K562 (cell line): ENCODE measurements at regions not wholly inside any gene's neighbourhood (a gene's known extent, or its start where the extent isn't known, plus 50 kb on each side); places are given as distances from the start of the nearest gene placed in this dataset.

ENCODE experiments used
- ATAC-seq: fragments of 200-7000 bp; cut with Tn5 transposase; 3 replicates; pipeline ENCODE4 v1.9.1; 2020; ENCODE audit warnings: moderate library complexity
- BruUV-seq: library from RNA; stranded (reverse); fragments of 400-500 nt; replicated peaks from 2 replicates; lab custom pipeline; 2021; lab: Mats Ljungman, UMichigan
- CTCF ChIA-PET: fragments of 300-600 bp; formaldehyde crosslinking; extraction: SDS; loops from one replicate; lab custom pipeline; 2021; ENCODE audit warnings: low intra/inter-chr PET ratio; lab: Yijun Ruan, JAX
- POLR2A ChIA-PET: fragments of 300-600, 350-650 bp; sonication (Branson Sonifier 250); formaldehyde crosslinking; extraction: SDS; loops from one replicate; lab custom pipeline; 2021; ENCODE audit warnings: antibody characterized with exemption, inconsistent platforms; lab: Yijun Ruan, JAX
- DNase-seq, 4 experiments: peaks; one replicate each; pipeline versions ENCODE4 v3.0.0 to v3.0.0-alpha.2; 2011 to 2018; ENCODE audit warnings: low spot score in 3 of 4, mixed read lengths in 3 of 4; ENCODE audit errors: extremely low read depth in 1 of 4
- FAIRE-seq: peaks from 2 replicates; lab custom pipeline; 2011; peaks lifted over from hg19 to GRCh38; lab: Jason Lieb, UNC
- H2AFZ ChIP-seq: 2 replicates; pipeline ENCODE4 v1.6.0; 2011; ENCODE audit warnings: low read depth, low read length, control low read depth, inconsistent platforms
- H3K27ac ChIP-seq: fragments of 200-600 bp; 3 replicates; pipeline ENCODE4 v1.8.0; 2011; ENCODE audit warnings: low read depth, mild to moderate bottlenecking, control low read depth, inconsistent platforms, low read length, moderate library complexity, mixed read lengths; ENCODE audit errors: extremely low read depth
- H3K27me3 ChIP-seq, 2 experiments: fragments of 300-600 bp in 1 of 2; 2 replicates in 1 of 2; 3 replicates in 1 of 2; pipeline versions ENCODE4 v1.6.0 to v1.8.0; 2011; ENCODE audit warnings: inconsistent platforms in 2 of 2, low read length in 2 of 2, mild to moderate bottlenecking in 1 of 2, mixed read lengths in 1 of 2, moderate library complexity in 1 of 2; ENCODE audit not compliant: control insufficient read depth in 2 of 2, insufficient read depth in 2 of 2
- H3K36me3 ChIP-seq: fragments of 300-600 bp; 3 replicates; pipeline ENCODE4 v1.8.0; 2011; ENCODE audit warnings: mild to moderate bottlenecking, low read length, inconsistent platforms; ENCODE audit not compliant: control insufficient read depth, insufficient read depth
- H3K4me1 ChIP-seq, 2 experiments: fragments of 200-600 bp in 1 of 2; replicated peaks in 1 of 2; 2 replicates in 1 of 2; 3 replicates in 1 of 2; pipeline versions ENCODE4 v1.5.1 to v1.8.0; 2011; ENCODE audit warnings: inconsistent platforms in 2 of 2, low read length in 2 of 2, mild to moderate bottlenecking in 1 of 2, mixed read lengths in 1 of 2, moderate library complexity in 1 of 2; ENCODE audit not compliant: control insufficient read depth in 2 of 2, insufficient read depth in 2 of 2
- H3K4me2 ChIP-seq: 2 replicates; pipeline ENCODE4 v1.6.1; 2011; ENCODE audit warnings: low read length, control low read depth, inconsistent platforms, mixed read lengths; ENCODE audit not compliant: insufficient read depth
- H3K4me3 ChIP-seq: fragments of 200-600 bp; sonication (generic), shearing (Covaris generic); 2 replicates; pipeline ENCODE4 v1.5.1; 2016; ENCODE audit warnings: control low read depth, inconsistent platforms
- H3K79me2 ChIP-seq: fragments of 200-600 bp; 3 replicates; pipeline ENCODE4 v1.8.0; 2011; ENCODE audit warnings: low read length, inconsistent platforms; ENCODE audit not compliant: control insufficient read depth, insufficient read depth
- H3K9ac ChIP-seq, 2 experiments: 2 replicates each; pipeline versions ENCODE4 v1.6.0 to v1.6.1; 2011; ENCODE audit warnings: low read depth in 2 of 2, low read length in 2 of 2, control low read depth in 1 of 2, inconsistent platforms in 1 of 2, mild to moderate bottlenecking in 1 of 2, mixed read lengths in 1 of 2; ENCODE audit not compliant: insufficient read depth in 1 of 2
- H3K9me1 ChIP-seq: one replicate; pipeline ENCODE4 v1.6.0; 2011; ENCODE audit warnings: inconsistent platforms, mild to moderate bottlenecking, low read length, moderate library complexity; ENCODE audit not compliant: control insufficient read depth, insufficient read depth
- H3K9me3 ChIP-seq: replicated peaks from 2 replicates; pipeline ENCODE4 v1.5.1; 2011; ENCODE audit warnings: low read depth, low read length, inconsistent platforms; ENCODE audit not compliant: control insufficient read depth, insufficient read depth
- H4K20me1 ChIP-seq: replicated peaks from 2 replicates; pipeline ENCODE4 v1.6.1; 2011; ENCODE audit warnings: low read length, inconsistent platforms, mixed read lengths; ENCODE audit not compliant: control insufficient read depth, insufficient read depth
- GTF2E2 ChIP-seq: fragments of 200-800 bp; sonication (Bioruptor generic); IDR thresholded peaks from 2 replicates; pipeline ENCODE4 v1.6.1; 2016; ENCODE audit warnings: missing genetic modification characterization, missing compliant biosample characterization
- MYC ChIP-seq, 2 experiments: fragments of 250-450 bp in 1 of 2; sonication (Bioruptor Pico) in 1 of 2; IDR thresholded peaks; 2 replicates each; pipeline versions ENCODE4 v1.5.1 to v1.6.1; 2012 to 2021; ENCODE audit warnings: low read depth in 2 of 2, borderline replicate concordance in 1 of 2, improper control_type of control experiment in 1 of 2, low read length in 1 of 2, mild to moderate bottlenecking in 1 of 2, moderate library complexity in 1 of 2
- SETDB1 ChIP-seq: IDR thresholded peaks from one replicate; pipeline ENCODE4 v1.6.1; 2012; ENCODE audit warnings: low read length, control low read depth, inconsistent platforms
- SIN3A ChIP-seq, 2 experiments: fragments of 150-350 bp in 1 of 2; IDR thresholded peaks; 2 replicates each; pipeline ENCODE4 v1.6.1; 2011 to 2016; ENCODE audit warnings: borderline replicate concordance in 2 of 2, low read depth in 2 of 2, low read length in 2 of 2, mild to moderate bottlenecking in 2 of 2, moderate library complexity in 2 of 2; ENCODE audit not compliant: control insufficient read depth in 1 of 2
- SMARCA5 ChIP-seq: fragments of 450-650 bp; IDR thresholded peaks from 2 replicates; pipeline ENCODE4 v1.6.1; 2016
- SP1 ChIP-seq: sonication (generic); formaldehyde crosslinking; IDR thresholded peaks from 2 replicates; pipeline ENCODE4 v1.8.1; 2022; ENCODE audit warnings: mild to moderate bottlenecking, missing genetic modification reagents
- ZFP1 ChIP-seq: fragments of 450-650 bp; formaldehyde crosslinking; IDR thresholded peaks from 2 replicates; pipeline ENCODE4 v1.4.0; 2020; ENCODE audit warnings: mild to moderate bottlenecking, mixed read lengths
- ZNF12 ChIP-seq: sonication (generic); formaldehyde crosslinking; IDR thresholded peaks from 2 replicates; pipeline ENCODE4 v1.4.0; 2020; ENCODE audit warnings: mild to moderate bottlenecking, missing genetic modification reagents
- ZNF263 ChIP-seq: sonication (generic); formaldehyde crosslinking; IDR thresholded peaks from 2 replicates; pipeline ENCODE4 v1.8.0; 2022; ENCODE audit warnings: mild to moderate bottlenecking, missing genetic modification reagents, borderline replicate concordance
- ZNF76 ChIP-seq: fragments of 250-450 bp; sonication (Bioruptor Pico); IDR thresholded peaks from 2 replicates; pipeline ENCODE4 v1.4.0; 2020; ENCODE audit warnings: mild to moderate bottlenecking, moderate library complexity, borderline replicate concordance
- WGBS: fragments of 100-300 bp; shearing (Covaris generic); methylation state at CpG from one replicate; pipeline ENCODE4 v1.1.6; 2016; ENCODE audit warnings: low coverage, mixed read lengths; ENCODE audit not compliant: insufficient coverage; ENCODE audit errors: missing lambda C conversion rate; 5-methylcytosine and 5-hydroxymethylcytosine counted together
- in situ Hi-C: fragments of 300-500 bp; cut with MboI; formaldehyde crosslinking; loops from 4 replicates; pipeline ENCODE4 v1.15.0; 2018; ENCODE audit warnings: inconsistent platforms, mixed read lengths
- intact Hi-C: fragments of 100-400 bp; cut with micrococcal nuclease; formaldehyde crosslinking; loops from 2 replicates; pipeline ENCODE4 v1.14.2; 2022
- TF ChIP-seq, protein P1 (sequence below): IDR thresholded peaks from 3 replicates; pipeline ENCODE4 v1.6.1; 2011; ENCODE audit warnings: borderline replicate concordance, mild to moderate bottlenecking; ENCODE audit not compliant: insufficient read length, insufficient read depth

GRCh38 chr5:93161661-93162654 lies 419.1 kb downstream of the NR2F1-AS1 start:
- in situ Hi-C loops (no loop called here), intact Hi-C loops (no loop called here)
- Histone ChIP-seq H2AFZ (no peak overlapping the region), H3K79me2 (no peaks in the 10 kb centered on the region), H3K9me3 (no peaks in the 10 kb centered on the region), H3K4me3 (no peak overlapping the region), H3K4me1 (no peaks in the 10 kb centered on the region), H3K4me2 (no peak overlapping the region), H3K27me3 (no peaks in the 10 kb centered on the region), H3K36me3 (no peaks in the 10 kb centered on the region), H3K9ac (no peak overlapping the region), H3K9me1 (no peaks in the 10 kb centered on the region), H3K27ac (no peak overlapping the region), H4K20me1 (no peaks in the 10 kb centered on the region)
- FAIRE-seq: no peak
- WGBS: 7% methylated on average over 1 of the region's 1 CpG
- no peak for DNase-seq
- POLR2A ChIA-PET: no interaction called here
- BruUV-seq: no TSS peak
- TF ChIP-seq, protein P1, sequence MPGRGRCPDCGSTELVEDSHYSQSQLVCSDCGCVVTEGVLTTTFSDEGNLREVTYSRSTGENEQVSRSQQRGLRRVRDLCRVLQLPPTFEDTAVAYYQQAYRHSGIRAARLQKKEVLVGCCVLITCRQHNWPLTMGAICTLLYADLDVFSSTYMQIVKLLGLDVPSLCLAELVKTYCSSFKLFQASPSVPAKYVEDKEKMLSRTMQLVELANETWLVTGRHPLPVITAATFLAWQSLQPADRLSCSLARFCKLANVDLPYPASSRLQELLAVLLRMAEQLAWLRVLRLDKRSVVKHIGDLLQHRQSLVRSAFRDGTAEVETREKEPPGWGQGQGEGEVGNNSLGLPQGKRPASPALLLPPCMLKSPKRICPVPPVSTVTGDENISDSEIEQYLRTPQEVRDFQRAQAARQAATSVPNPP: no peak
- TF ChIP-seq SIN3A (IDR thresholded peaks at IDR 0.05; ENCODE audit: borderline replicate concordance in 2 of 2, control insufficient read depth in 1 of 2, low read depth in 2 of 2, low read length in 2 of 2): no peak
- TF ChIP-seq ZNF12: no peak
- TF ChIP-seq SP1: no peak
- TF ChIP-seq SETDB1: no peak
- TF ChIP-seq MYC (IDR thresholded peaks at IDR 0.05; ENCODE audit: low read depth, low read length): no peak
- TF ChIP-seq MYC (CRISPR knock-in tag; IDR thresholded peaks at IDR 0.05; ENCODE audit: borderline replicate concordance, low read depth): no peak
- no peak for TF ChIP-seq ZNF263 (CRISPR knock-in tag)
- no peak for TF ChIP-seq ZFP1
- TF ChIP-seq GTF2E2: no peak
- TF ChIP-seq SMARCA5: no peak
- TF ChIP-seq ZNF76: no peak
- CTCF ChIA-PET: no interaction called here
- no peak for ATAC-seq
